Vagina (tissue), 2 donors: ENCODE measurements at regions not wholly inside any gene's neighbourhood (a gene's known extent, or its start where the extent isn't known, plus 50 kb on each side); places are given as distances from the start of the nearest gene placed in this dataset.

Experiments used
- POLR2A ChIP-seq, 2 donors: fragments of 450-650 bp; IDR thresholded peaks; one replicate each; pipeline ENCODE4 v1.6.1; 2017; ENCODE audit warnings: antibody characterized with exemption in 2 of 2, mild to moderate bottlenecking in 2 of 2, moderate library complexity in 2 of 2
- TF ChIP-seq, protein P1 (sequence below), 3 experiments: fragments of 450-650 bp in 2 of 3; fragments of 200-600 bp in 1 of 3; sonication (generic) in 1 of 3; IDR thresholded peaks; one replicate each; pipeline ENCODE4 v1.5.1; 2017 to 2019; ENCODE audit warnings: antibody characterized with exemption in 3 of 3, mild to moderate bottlenecking in 2 of 3, moderate library complexity in 2 of 3

GRCh38 chr16:17768257-17768656 lies 297.5 kb upstream of the XYLT1 start:
- TF ChIP-seq, protein P1, sequence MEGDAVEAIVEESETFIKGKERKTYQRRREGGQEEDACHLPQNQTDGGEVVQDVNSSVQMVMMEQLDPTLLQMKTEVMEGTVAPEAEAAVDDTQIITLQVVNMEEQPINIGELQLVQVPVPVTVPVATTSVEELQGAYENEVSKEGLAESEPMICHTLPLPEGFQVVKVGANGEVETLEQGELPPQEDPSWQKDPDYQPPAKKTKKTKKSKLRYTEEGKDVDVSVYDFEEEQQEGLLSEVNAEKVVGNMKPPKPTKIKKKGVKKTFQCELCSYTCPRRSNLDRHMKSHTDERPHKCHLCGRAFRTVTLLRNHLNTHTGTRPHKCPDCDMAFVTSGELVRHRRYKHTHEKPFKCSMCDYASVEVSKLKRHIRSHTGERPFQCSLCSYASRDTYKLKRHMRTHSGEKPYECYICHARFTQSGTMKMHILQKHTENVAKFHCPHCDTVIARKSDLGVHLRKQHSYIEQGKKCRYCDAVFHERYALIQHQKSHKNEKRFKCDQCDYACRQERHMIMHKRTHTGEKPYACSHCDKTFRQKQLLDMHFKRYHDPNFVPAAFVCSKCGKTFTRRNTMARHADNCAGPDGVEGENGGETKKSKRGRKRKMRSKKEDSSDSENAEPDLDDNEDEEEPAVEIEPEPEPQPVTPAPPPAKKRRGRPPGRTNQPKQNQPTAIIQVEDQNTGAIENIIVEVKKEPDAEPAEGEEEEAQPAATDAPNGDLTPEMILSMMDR (IDR thresholded peaks at IDR 0.05), result no peak
- no peak for TF ChIP-seq POLR2A (IDR thresholded peaks at IDR 0.05)
